HG03457 (cell line): ENCODE measurements at regions not wholly inside any gene's neighbourhood (a gene's known extent, or its start where the extent isn't known, plus 50 kb on each side); places are given as distances from the start of the nearest gene placed in this dataset.

Experiments used
- ATAC-seq: cut with Tn5 transposase; IDR thresholded peaks from one replicate; pipeline ENCODE4 v1.9.1; 2021; ENCODE audit warnings: moderate number of reproducible peaks; ENCODE audit not compliant: unreplicated experiment

GRCh38 chr10:28810057-28810870, 132.9 kb downstream of the BAMBI start:
- ATAC-seq, result no peak

DNA sequence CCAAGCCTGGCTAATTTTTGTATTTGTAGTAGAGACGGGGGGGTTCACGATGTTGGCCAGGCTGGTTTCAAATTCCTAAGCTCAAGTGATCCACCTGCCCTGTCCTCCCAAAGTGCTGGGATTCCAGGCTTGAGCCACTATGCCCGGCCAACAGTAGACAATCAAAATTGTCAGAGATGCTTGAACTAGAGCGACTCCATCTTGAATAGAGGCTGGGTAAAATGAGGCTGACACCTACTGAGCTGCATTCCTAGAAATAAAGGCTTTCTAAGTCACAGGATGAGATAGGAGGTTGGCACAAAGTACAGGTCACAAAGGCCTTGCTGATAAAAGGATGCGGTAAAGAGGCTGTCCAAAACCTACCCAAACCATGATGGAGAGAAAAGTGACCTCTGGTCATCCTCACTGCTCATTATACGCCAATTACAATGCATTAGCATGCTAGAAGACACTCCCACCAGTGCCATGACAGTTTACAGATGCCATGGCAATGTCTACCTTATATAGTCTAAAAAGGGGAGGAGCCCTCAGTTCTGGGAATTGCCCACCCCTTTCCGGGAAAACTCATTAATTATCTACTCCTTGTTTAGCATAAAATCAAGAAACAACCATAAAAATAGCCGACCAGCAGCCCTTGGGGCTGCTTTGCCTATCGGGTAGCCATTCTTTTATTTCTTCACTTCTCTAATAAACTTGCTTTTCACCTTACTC, 134.5 kb downstream of the BAMBI start:
- ATAC-seq, result no peak

GRCh38 chr10:28812384-28813372, 135.4 kb downstream of the BAMBI start:
- no peak for ATAC-seq

- no peak for ATAC-seq
Observed at GRCh38 chr10:28815681-28816080, 138.4 kb downstream of the BAMBI start.

GRCh38 chr10:28822719-28823464, 145.6 kb downstream of the BAMBI start:
- ATAC-seq, result no peak

GRCh38 chr10:28823501-28824075, 146.3 kb downstream of the BAMBI start:
- ATAC-seq, result no peak

DNA sequence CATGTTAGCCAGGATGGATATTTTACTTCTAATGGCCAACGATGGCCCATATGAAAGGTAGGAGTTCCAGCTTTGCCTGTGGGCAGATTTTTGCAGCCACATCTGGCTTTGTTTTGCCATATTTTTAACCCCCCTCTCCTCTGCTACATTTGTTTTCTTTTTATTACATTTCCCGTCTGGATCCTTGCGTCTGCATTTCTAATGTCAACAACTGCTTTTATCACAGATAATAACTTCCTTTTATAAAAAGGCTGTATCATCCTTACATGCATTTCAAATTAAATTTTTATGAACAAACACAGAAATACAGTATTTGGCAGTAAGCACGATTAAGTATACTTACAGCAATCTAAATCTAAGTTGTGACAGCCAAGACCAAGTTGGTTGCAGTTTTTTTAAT, 156.0 kb downstream of the BAMBI start:
- no peak for ATAC-seq

GRCh38 chr10:28836435-28836743, 159.1 kb downstream of the BAMBI start:
- ATAC-seq, result no peak

GRCh38 chr10:28837613-28838390, 160.5 kb downstream of the BAMBI start:
- no peak for ATAC-seq

DNA sequence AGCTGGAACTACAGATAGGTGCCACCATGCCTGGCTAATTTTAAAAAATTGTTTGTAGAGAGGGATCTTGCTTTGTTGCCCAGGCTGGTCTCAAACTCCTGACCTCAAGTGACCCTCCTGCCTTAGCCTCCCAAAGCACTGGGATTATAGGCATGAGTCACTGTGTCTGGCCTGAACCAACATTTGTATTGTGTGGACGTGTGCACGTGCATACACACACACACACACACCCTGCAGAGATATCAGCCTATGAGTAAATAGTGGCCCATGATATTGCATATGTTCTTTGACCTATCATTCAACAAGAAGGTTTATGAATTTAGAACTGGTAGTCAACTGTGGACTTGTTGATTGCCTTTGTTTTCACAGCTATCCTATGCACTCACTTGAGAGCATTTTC, 161.6 kb downstream of the BAMBI start:
- ATAC-seq, result no peak

DNA sequence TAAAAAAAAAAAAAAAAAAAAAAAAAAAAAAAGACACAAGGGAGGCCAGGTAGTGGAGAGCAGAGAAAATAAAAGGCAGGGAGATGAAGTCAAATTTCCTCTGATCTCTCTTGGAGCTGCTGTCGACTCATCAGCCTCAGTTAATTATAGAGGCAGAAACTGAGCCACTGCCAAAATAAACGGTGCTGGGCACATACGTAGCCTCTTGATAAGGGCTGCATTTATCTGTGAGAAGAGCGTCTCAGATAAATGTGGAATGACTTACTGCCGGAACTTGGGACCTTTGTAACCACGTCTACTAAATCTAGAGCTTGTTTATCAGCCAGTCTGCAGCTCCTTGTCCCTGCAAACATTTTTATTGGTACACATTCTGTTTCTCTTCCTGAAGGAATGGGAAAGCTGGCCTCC, 162.3 kb downstream of the BAMBI start:
- no peak for ATAC-seq

GRCh38 chr10:28840202-28840601, 162.9 kb downstream of the BAMBI start:
- no peak for ATAC-seq

DNA sequence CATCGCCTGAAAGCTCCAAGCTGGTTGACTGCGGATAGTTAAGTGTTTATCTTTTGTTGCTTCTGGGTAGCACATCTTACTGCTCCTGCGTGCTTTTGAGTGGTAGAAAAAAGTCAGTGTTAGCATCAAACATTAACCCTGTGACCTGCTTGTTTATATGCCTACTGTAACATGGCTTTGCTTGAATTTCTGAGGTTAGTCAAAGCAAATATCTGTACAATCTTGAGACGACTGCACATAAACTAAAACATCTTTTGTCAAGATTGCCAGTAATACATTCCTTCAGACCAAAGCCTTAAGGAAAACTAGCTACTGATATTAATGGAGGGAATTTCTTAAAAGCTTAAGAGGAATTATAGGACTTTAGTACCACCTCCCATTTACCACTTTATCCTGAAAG, 163.7 kb downstream of the BAMBI start:
- ATAC-seq, result no peak

GRCh38 chr10:28841625-28842024, 164.3 kb downstream of the BAMBI start:
- ATAC-seq, result no peak

- no peak for ATAC-seq
Observed at GRCh38 chr10:28842321-28842720, 165.0 kb downstream of the BAMBI start.

DNA sequence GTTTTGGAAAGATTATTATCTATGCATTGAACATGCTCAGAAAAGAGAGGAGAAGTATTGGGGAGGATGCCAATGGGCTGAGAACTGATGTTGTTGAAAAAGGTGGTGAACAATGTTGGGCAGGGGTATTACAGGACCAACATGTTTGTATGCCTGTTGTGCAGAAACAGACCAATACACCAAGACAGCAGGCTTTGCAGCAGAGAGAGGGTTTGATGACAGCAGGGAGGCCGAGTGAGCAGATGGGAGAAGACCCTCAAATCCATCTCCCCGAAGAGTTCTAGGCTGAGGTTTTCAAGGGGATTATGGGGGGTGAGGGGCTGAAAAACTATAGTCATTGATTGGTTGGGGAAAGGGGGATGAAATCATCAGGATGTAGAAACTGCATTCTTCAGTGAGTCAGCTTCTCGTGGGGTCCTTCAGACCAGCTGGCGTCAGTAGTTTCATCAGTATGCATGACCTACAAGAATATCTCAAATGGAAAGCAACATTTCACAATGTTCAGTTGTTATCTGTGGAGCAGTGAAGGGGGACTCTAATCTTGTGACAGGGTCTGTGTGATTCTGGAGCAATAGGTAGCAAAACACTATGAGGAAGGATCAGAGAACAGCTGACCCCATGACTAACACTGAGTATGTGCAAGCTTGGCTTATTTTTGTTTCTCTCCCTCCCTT, 167.8 kb downstream of the BAMBI start:
- ATAC-seq, result no peak

DNA sequence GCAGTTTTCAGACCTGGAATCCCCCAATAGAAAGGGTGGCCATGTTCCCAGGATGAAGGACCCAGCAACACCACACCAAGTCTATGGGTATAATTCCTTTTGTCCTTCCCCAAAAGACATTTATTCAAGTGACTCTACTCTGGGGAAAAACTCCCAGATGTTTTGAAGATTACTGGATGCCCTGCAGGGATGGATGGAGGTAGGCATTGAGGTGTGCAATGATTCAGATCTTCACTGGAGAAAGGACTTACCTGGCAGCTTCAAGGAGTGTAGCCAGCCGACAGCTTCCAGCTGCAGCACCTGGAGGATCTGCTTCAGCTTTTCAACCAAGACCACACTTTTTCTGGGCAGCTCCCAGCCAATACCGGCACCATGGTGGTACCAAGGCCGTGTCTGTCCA, 172.0 kb downstream of the BAMBI start:
- no peak for ATAC-seq

DNA sequence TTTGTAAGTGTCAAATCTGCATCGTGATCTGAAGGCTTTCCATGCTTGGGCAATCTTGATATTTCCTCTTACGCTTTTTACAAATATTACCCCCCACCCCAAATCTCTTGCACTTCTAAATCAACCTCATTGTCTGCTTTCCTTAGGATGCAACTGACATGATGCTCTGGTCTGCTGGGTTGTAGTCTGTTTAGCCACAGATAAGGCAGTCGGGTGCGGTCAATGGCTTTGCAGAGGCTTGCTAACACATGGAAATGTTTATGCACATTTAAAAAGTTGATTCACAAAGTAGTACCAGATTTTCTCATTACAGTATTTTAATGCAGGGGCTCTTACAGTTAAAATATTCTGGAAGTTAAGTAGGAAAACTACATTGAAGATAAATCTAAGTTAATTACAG, 172.5 kb downstream of the BAMBI start:
- no peak for ATAC-seq

DNA sequence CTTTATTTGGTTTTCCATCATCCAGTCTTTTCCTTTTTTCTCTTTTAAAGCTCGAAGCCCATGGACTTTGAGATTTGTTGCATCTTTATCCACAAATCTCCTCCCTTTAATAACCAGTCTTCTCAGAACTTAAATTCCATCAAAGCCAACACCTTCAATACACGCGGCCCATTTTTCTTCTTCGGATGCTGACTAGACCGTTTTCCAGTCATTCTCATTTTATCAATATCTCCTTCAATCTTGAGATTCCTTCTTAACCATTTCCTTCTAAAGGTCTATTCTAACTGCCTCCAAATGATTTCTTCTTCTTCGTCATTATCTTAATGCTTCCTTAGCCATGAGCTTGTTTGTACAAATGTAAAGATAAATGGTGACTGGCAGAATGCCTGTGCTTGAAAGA, 173.5 kb downstream of the BAMBI start:
- ATAC-seq, result no peak
